OCI-LY3 (cell line): ENCODE measurements at regions not wholly inside any gene's neighbourhood (a gene's known extent, or its start where the extent isn't known, plus 50 kb on each side); places are given as distances from the start of the nearest gene placed in this dataset.

Experiments
- EZH2phosphoT487 ChIP-seq: fragments of 200-600 bp; shearing (Covaris generic); IDR thresholded peaks from 2 replicates; pipeline ENCODE4 v1.6.1; 2018; ENCODE audit warnings: antibody characterized with exemption, mixed run types, low read depth
- TF ChIP-seq, protein P1 (sequence below): fragments of 200-600, 300-600 bp; sonication (generic); IDR thresholded peaks from 2 replicates; pipeline ENCODE4 v1.5.1; 2014; ENCODE audit warnings: antibody characterized with exemption, low read length, low read depth

GRCh38 chr14:98231210-98231609, 1040.8 kb downstream of the BCL11B start:
- TF ChIP-seq, protein P1, sequence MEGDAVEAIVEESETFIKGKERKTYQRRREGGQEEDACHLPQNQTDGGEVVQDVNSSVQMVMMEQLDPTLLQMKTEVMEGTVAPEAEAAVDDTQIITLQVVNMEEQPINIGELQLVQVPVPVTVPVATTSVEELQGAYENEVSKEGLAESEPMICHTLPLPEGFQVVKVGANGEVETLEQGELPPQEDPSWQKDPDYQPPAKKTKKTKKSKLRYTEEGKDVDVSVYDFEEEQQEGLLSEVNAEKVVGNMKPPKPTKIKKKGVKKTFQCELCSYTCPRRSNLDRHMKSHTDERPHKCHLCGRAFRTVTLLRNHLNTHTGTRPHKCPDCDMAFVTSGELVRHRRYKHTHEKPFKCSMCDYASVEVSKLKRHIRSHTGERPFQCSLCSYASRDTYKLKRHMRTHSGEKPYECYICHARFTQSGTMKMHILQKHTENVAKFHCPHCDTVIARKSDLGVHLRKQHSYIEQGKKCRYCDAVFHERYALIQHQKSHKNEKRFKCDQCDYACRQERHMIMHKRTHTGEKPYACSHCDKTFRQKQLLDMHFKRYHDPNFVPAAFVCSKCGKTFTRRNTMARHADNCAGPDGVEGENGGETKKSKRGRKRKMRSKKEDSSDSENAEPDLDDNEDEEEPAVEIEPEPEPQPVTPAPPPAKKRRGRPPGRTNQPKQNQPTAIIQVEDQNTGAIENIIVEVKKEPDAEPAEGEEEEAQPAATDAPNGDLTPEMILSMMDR: no peak
- no peak for TF ChIP-seq EZH2phosphoT487
